ENCODE measurements at regions not wholly inside any gene's neighbourhood (a gene's known extent, or its start where the extent isn't known, plus 50 kb on each side); places are given as distances from the start of the nearest gene placed in this dataset.

GRCh38 chr11:105361651-105362050 lies 222.1 kb upstream of the CARD18 start:
- SMC1A ChIA-PET (ENCODE audit: uncharacterized antibody, unreplicated experiment): no interaction called here
- POLR2A ChIA-PET: no interaction called here
- intact Hi-C loops (cut with micrococcal nuclease; ENCODE audit: unreplicated experiment) (no loop called here), in situ Hi-C loops (cut with MboI) (no loop called here)
- no peak overlapping the region for H3K27ac ChIP-seq (ENCODE audit: control insufficient read depth, insufficient read depth)
- no peaks in the 10 kb centered on the region for H3K9me3 ChIP-seq (replicated peaks; ENCODE audit: control insufficient read depth, insufficient read depth, low read length)
- DNase-seq (ENCODE audit: low read depth, low spot score) (no peak), ATAC-seq (no peak), FAIRE-seq (no peak)
- BruUV-seq (replicated peaks): no TSS peak
- RAD21 ChIA-PET (ENCODE audit: unreplicated experiment): no interaction called here
- H3K79me2 ChIP-seq (ENCODE audit: control insufficient read depth, insufficient read depth, low read length): no peaks in the 10 kb centered on the region
- H3K9ac ChIP-seq (ENCODE audit: control insufficient read depth, insufficient read depth, low read length): no peak overlapping the region
- no peak overlapping the region for H2AFZ ChIP-seq (ENCODE audit: control insufficient read depth, low read depth, low read length)
- H3K27me3 ChIP-seq (replicated peaks in 1 of 2; ENCODE audit: control insufficient read depth in 2 of 2, insufficient read depth in 2 of 2, low read length in 1 of 2): no peaks in the 10 kb centered on the region
- CTCF ChIA-PET: no interaction called here
- no peak for TF ChIP-seq BACH1 (IDR thresholded peaks at IDR 0.05; ENCODE audit: borderline replicate concordance)
- no peaks in the 10 kb centered on the region for H3K36me3 ChIP-seq (ENCODE audit: control insufficient read depth in 2 of 2, insufficient read depth in 2 of 2, low read length in 1 of 2)
- H3K4me3 ChIP-seq: no peak overlapping the region
- no peaks in the 10 kb centered on the region for H3K4me1 ChIP-seq (ENCODE audit: control insufficient read depth, insufficient read depth, low read length)
- H4K20me1 ChIP-seq (ENCODE audit: control insufficient read depth, insufficient read depth): no peaks in the 10 kb centered on the region
- H3K4me2 ChIP-seq (ENCODE audit: control insufficient read depth, insufficient read depth): no peak overlapping the region
- 0% methylated on average over 1 of the region's 1 CpG for WGBS (ENCODE audit: insufficient coverage, insufficient replicate concordance, low lambda C conversion rate, missing lambda C conversion rate)

GRCh38 chr11:105357764-105358163 lies 218.2 kb upstream of the CARD18 start:
- Histone ChIP-seq H3K79me2 (ENCODE audit: control insufficient read depth, insufficient read depth, low read length) (no peaks in the 10 kb centered on the region), H3K4me1 (ENCODE audit: control insufficient read depth, insufficient read depth, low read length) (no peaks in the 10 kb centered on the region), H3K9ac (ENCODE audit: control insufficient read depth, insufficient read depth, low read length) (no peak overlapping the region), H4K20me1 (ENCODE audit: control insufficient read depth, insufficient read depth) (no peaks in the 10 kb centered on the region), H3K27ac (ENCODE audit: control insufficient read depth, insufficient read depth) (no peak overlapping the region), H3K27me3 (replicated peaks in 1 of 2; ENCODE audit: control insufficient read depth in 2 of 2, insufficient read depth in 2 of 2, low read length in 1 of 2) (no peaks in the 10 kb centered on the region), H3K36me3 (ENCODE audit: control insufficient read depth in 2 of 2, insufficient read depth in 2 of 2, low read length in 1 of 2) (no peaks in the 10 kb centered on the region), H3K4me2 (ENCODE audit: control insufficient read depth, insufficient read depth) (no peak overlapping the region), H3K9me3 (replicated peaks; ENCODE audit: control insufficient read depth, insufficient read depth, low read length) (no peaks in the 10 kb centered on the region), H3K4me3 (no peak overlapping the region), H2AFZ (ENCODE audit: control insufficient read depth, low read depth, low read length) (no peak overlapping the region)
- POLR2A ChIA-PET: no interaction called here
- in situ Hi-C loops (cut with MboI) (no loop called here), intact Hi-C loops (cut with micrococcal nuclease; ENCODE audit: unreplicated experiment) (no loop called here)
- DNase-seq (ENCODE audit: low read depth, low spot score) (no peak), ATAC-seq (no peak), FAIRE-seq (no peak)
- no TSS peak for BruUV-seq (replicated peaks)
- no peak for TF ChIP-seq CREM (IDR thresholded peaks at IDR 0.05; ENCODE audit: low read depth)
- no peak for TF ChIP-seq ZNF24 (IDR thresholded peaks at IDR 0.05)
- TF ChIP-seq FOXM1 (IDR thresholded peaks at IDR 0.05; ENCODE audit: low read depth, low read length): no peak
- no peak for TF ChIP-seq EGR1 (IDR thresholded peaks at IDR 0.05; ENCODE audit: borderline replicate concordance in 1 of 2, low read depth in 2 of 2, low read length in 2 of 2)
- TF ChIP-seq TARDBP (IDR thresholded peaks at IDR 0.05; ENCODE audit: borderline replicate concordance): no peak
- no peak for TF ChIP-seq ATF2 (IDR thresholded peaks at IDR 0.05; ENCODE audit: low read length)
- no peak for TF ChIP-seq CEBPB (IDR thresholded peaks at IDR 0.05; ENCODE audit: borderline replicate concordance in 1 of 2, low read depth in 2 of 2, low read length in 2 of 2)
- TF ChIP-seq JUND (IDR thresholded peaks at IDR 0.05; ENCODE audit: low read depth, low read length): no peak
- TF ChIP-seq IRF4 (IDR thresholded peaks at IDR 0.05; ENCODE audit: low read depth, low read length): no peak
- TF ChIP-seq FOXK2 (IDR thresholded peaks at IDR 0.05): no peak
- TF ChIP-seq PAX8 (IDR thresholded peaks at IDR 0.05): no peak
- TF ChIP-seq JUNB (IDR thresholded peaks at IDR 0.05): no peak
- no peak for TF ChIP-seq USF2 (IDR thresholded peaks at IDR 0.05; ENCODE audit: borderline replicate concordance, low read depth, low read length)
- no peak for TF ChIP-seq MYC (IDR thresholded peaks at IDR 0.05; ENCODE audit: insufficient read depth, insufficient read length, insufficient replicate concordance, low read length, severe bottlenecking)
- no peak for TF ChIP-seq TAF1 (IDR thresholded peaks at IDR 0.05; ENCODE audit: borderline replicate concordance, low read depth, low read length)
- TF ChIP-seq, protein P1, sequence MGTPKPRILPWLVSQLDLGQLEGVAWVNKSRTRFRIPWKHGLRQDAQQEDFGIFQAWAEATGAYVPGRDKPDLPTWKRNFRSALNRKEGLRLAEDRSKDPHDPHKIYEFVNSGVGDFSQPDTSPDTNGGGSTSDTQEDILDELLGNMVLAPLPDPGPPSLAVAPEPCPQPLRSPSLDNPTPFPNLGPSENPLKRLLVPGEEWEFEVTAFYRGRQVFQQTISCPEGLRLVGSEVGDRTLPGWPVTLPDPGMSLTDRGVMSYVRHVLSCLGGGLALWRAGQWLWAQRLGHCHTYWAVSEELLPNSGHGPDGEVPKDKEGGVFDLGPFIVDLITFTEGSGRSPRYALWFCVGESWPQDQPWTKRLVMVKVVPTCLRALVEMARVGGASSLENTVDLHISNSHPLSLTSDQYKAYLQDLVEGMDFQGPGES (IDR thresholded peaks at IDR 0.05): no peak
- SMC1A ChIA-PET (ENCODE audit: uncharacterized antibody, unreplicated experiment): no interaction called here
- RAD21 ChIA-PET (ENCODE audit: unreplicated experiment): no interaction called here
- WGBS (ENCODE audit: insufficient coverage, insufficient replicate concordance, low lambda C conversion rate, missing lambda C conversion rate): 8% methylated on average over 1 of the region's 1 CpG
- CTCF ChIA-PET: no interaction called here

Data from GM12878 (cell line).